Prostate gland (tissue), 2 donors: ENCODE measurements at regions not wholly inside any gene's neighbourhood (a gene's known extent, or its start where the extent isn't known, plus 50 kb on each side); places are given as distances from the start of the nearest gene placed in this dataset.
"Not testable (repeated sequence)": the region's sequence is repeated elsewhere in the genome, so short reads cannot be mapped to it uniquely, and the experiment has no call there.

Experiments used
- DNase-seq: peaks from one replicate; pipeline ENCODE4 v3.0.0-alpha.2; 2019; ENCODE audit warnings: low spot score
- H3K27ac ChIP-seq, 2 donors: fragments of 200-600 bp; sonication (generic); 2 replicates each; pipeline ENCODE4 v1.5.1; 2017 to 2019
- H3K27me3 ChIP-seq: fragments of 200-600 bp; sonication (generic); replicated peaks from 2 replicates; pipeline ENCODE4 v1.5.1; 2019; ENCODE audit not compliant: insufficient read depth
- H3K36me3 ChIP-seq, 2 donors: fragments of 200-600 bp; sonication (generic); 1 replicate in 1 of 2; 2 replicates in 1 of 2; pipeline versions ENCODE4 v1.5.1 to v1.8.1; 2017 to 2019
- H3K4me1 ChIP-seq: fragments of 200-600 bp; sonication (generic); replicated peaks from 2 replicates; pipeline ENCODE4 v1.5.1; 2019
- H3K4me3 ChIP-seq, 2 donors: fragments of 200-600 bp; sonication (generic); 2 replicates each; pipeline ENCODE4 v1.5.1; 2017 to 2019
- H3K9me3 ChIP-seq: fragments of 200-600 bp; sonication (generic); 2 replicates; pipeline ENCODE4 v1.5.1; 2017
- POLR2A ChIP-seq: fragments of 450-650 bp; IDR thresholded peaks from one replicate; pipeline ENCODE4 v1.6.1; 2016; ENCODE audit warnings: antibody characterized with exemption, mild to moderate bottlenecking
- POLR2AphosphoS5 ChIP-seq: sonication (generic); formaldehyde crosslinking; IDR thresholded peaks from one replicate; pipeline ENCODE4 v1.6.1; 2017; ENCODE audit warnings: antibody characterized with exemption
- WGBS: methylation state at CpG from one replicate; pipeline ENCODE4 v1.1.5; 2018; 5-methylcytosine and 5-hydroxymethylcytosine counted together
- intact Hi-C: fragments of 100-400 bp; cut with DNase I; formaldehyde crosslinking; loops from one replicate; pipeline ENCODE4 v1.14.2; 2022
- TF ChIP-seq, protein P1 (sequence below), 4 experiments: fragments of 200-600 bp in 2 of 4; fragments of 450-650 bp in 2 of 4; sonication (generic) in 2 of 4; IDR thresholded peaks; 1 replicate in 3 of 4; 2 replicates in 1 of 4; pipeline ENCODE4 v1.5.1; 2016 to 2019; ENCODE audit warnings: antibody characterized with exemption in 4 of 4, mild to moderate bottlenecking in 2 of 4, moderate library complexity in 2 of 4

DNA sequence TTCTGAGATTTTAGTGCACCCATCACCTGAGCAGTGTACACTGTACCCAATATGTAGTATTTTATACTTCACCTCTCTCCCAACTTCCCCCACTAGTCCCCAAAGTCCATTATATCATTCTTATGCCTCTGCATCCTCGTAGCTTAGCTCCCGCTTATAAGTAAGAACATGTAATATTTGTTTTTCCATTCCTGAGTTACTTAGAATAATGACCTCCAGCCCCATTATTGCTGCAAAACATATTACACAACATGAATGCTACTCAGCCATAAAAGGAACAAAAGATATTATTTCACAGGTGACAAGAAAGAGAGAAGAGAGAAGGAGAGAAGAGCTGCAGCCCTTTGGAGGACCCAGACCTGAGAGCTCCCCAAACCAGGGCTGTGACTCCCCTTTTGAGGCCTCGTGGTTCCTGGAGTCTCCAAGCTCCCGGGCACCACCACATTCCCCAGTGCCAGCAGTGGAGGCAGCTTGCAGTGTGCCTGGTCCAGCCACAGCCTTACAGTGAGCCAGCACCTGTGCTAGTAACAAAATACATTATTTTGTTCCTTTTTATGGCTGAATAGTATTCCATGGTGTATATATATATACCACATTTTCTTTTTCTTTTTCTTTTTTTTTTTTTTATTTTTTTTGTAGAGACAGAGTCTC is 194.5 kb upstream of the DAB2 start:
- DNase-seq, result no peak
- no peaks in the 10 kb centered on the region for H3K9me3 ChIP-seq
- H3K36me3 ChIP-seq, result no peaks in the 10 kb centered on the region
- H3K27me3 ChIP-seq, result no peaks in the 10 kb centered on the region
- no peak overlapping the region for H3K27ac ChIP-seq
- TF ChIP-seq POLR2A (no peak), POLR2AphosphoS5 (no peak)
- TF ChIP-seq, protein P1, sequence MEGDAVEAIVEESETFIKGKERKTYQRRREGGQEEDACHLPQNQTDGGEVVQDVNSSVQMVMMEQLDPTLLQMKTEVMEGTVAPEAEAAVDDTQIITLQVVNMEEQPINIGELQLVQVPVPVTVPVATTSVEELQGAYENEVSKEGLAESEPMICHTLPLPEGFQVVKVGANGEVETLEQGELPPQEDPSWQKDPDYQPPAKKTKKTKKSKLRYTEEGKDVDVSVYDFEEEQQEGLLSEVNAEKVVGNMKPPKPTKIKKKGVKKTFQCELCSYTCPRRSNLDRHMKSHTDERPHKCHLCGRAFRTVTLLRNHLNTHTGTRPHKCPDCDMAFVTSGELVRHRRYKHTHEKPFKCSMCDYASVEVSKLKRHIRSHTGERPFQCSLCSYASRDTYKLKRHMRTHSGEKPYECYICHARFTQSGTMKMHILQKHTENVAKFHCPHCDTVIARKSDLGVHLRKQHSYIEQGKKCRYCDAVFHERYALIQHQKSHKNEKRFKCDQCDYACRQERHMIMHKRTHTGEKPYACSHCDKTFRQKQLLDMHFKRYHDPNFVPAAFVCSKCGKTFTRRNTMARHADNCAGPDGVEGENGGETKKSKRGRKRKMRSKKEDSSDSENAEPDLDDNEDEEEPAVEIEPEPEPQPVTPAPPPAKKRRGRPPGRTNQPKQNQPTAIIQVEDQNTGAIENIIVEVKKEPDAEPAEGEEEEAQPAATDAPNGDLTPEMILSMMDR (IDR thresholded peaks at IDR 0.05), result no peak
- 70% methylated on average over 4 of the region's 4 CpGs for WGBS
- H3K4me3 ChIP-seq, result no peak overlapping the region
- intact Hi-C loops, result no loop called here
- no peaks in the 10 kb centered on the region for H3K4me1 ChIP-seq

DNA sequence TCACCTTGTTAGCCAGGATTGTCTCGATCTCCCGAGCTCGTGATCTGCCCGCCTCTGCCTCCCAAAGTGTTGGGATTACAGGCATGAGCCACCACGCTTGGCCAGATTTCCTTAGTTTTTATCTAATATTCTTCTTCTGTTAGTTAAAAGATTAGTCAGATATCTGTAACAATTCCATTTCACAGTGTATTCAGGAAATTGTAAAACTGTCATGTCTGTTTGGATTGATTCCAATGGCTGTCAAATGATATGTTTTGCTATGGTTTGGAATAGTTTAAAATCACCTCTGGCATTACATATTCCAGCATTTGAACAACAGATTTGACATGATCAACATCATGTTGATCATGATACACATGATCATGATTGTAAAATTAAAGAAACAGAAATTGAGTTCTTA is 193.6 kb upstream of the DAB2 start:
- Histone ChIP-seq H3K4me1 (no peaks in the 10 kb centered on the region), H3K9me3 (no peaks in the 10 kb centered on the region), H3K36me3 (no peaks in the 10 kb centered on the region), H3K4me3 (no peak overlapping the region), H3K27ac (no peak overlapping the region), H3K27me3 (no peaks in the 10 kb centered on the region)
- no peak for DNase-seq
- WGBS, result 59% methylated on average over 5 of the region's 5 CpGs
- intact Hi-C loops, result no loop called here
- TF ChIP-seq, protein P1 (IDR thresholded peaks at IDR 0.05), result no peak
- TF ChIP-seq POLR2AphosphoS5, result no peak

DNA sequence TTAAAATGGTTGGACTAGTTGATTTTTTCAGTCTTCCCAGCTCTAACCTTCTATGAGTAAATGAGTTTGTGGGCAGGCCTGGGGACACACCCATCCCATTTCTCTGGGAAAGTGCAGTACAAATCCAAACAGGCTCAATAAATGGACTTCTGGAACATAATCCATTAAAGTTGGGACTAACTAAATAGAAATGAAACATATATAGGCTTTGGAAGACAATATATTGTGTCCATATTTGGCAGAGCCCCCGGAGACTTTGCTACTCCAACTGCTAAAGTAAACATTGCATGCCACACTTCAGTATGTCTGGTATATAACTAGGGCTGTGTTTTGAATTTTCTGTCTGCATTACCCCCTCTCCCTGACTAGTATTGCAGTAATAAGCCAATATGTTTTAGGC is 191.4 kb upstream of the DAB2 start:
- Histone ChIP-seq H3K36me3 (no peaks in the 10 kb centered on the region), H3K9me3 (no peaks in the 10 kb centered on the region), H3K27me3 (no peaks in the 10 kb centered on the region), H3K4me3 (no peak overlapping the region), H3K27ac (no peak overlapping the region), H3K4me1 (no peaks in the 10 kb centered on the region)
- intact Hi-C loops, result no loop called here
- TF ChIP-seq POLR2AphosphoS5, result no peak
- no peak for DNase-seq
- WGBS, result 25% methylated on average over 1 of the region's 1 CpG

DNA sequence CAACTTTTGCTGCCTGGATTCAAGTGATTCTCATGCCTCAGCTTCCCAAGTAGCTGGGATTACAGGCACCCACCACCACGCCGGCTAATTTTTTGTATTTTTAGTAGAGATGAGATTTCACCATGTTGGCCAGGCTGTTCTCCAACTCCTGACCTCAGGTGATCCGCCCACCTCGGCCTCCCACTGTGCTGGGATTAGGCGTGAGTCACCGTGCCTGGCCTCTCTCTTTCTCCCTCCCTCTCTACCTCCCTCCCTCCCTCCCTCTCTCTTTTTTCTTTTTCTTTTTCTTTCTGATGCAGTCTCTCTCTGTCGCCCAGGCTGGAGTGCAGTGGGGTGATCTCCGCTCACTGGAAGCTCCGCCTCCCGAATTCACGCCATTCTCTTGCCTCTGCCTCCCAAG is 186.3 kb upstream of the DAB2 start:
- H3K36me3 ChIP-seq, H3K27me3 ChIP-seq, H3K9me3 ChIP-seq, intact Hi-C loops, H3K27ac ChIP-seq, DNase-seq, H3K4me1 ChIP-seq, H3K4me3 ChIP-seq: not testable (repeated sequence)
- 97% methylated on average over 11 of the region's 11 CpGs for WGBS

DNA sequence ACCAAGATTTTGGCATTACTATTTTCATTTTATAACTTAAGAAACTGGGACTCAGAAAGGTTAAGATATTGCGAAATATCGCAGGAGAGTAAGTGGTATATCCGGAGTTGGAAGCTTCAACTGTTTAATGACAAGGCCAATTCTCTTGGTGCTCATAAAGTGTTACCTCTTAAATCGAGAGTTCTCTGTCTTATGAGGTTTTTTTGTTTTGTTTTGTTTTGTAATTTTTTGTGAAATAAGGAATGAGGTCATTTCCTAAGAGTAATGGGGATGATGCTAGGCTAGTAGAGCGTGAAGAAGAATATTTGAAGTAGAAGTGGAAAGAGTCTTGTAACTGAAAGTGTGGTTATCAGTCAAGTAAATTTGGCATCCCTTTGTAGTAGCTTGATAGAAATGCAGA is 183.2 kb upstream of the DAB2 start:
- DNase-seq, result no peak
- intact Hi-C loops, result no loop called here
- Histone ChIP-seq H3K36me3 (no peaks in the 10 kb centered on the region), H3K4me3 (no peak overlapping the region), H3K27ac (no peak overlapping the region), H3K9me3 (no peaks in the 10 kb centered on the region), H3K27me3 (no peaks in the 10 kb centered on the region), H3K4me1 (no peaks in the 10 kb centered on the region)
- WGBS, result 75% methylated on average over 5 of the region's 5 CpGs
- no peak for TF ChIP-seq POLR2A
- TF ChIP-seq, protein P1 (IDR thresholded peaks at IDR 0.05), result no peak
- TF ChIP-seq POLR2AphosphoS5, result no peak

DNA sequence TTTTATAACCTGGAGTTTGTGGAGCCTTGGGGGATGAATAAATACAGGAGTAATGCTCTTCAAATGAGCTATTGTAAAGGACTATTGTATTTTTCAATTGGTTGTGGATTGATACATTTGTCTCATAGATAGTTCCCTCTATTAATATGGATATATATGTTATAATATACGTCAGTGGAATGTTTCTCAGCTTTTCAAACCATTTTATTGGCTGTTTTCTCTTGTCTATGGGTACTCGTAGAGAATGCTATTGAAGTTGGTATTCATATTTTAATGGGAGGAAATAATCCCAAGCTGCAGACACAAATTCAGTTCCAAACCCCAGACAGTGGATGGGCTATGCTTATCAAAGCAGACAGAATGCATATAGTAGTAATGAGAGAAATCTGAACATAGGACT is 181.8 kb upstream of the DAB2 start:
- TF ChIP-seq, protein P1 (IDR thresholded peaks at IDR 0.05), result no peak
- no peak for TF ChIP-seq POLR2A
- TF ChIP-seq POLR2AphosphoS5, result no peak
- Histone ChIP-seq H3K4me1 (no peaks in the 10 kb centered on the region), H3K36me3 (no peaks in the 10 kb centered on the region), H3K9me3 (no peaks in the 10 kb centered on the region), H3K4me3 (no peak overlapping the region), H3K27me3 (no peaks in the 10 kb centered on the region), H3K27ac (no peak overlapping the region)
- intact Hi-C loops, result no loop called here
- 80% methylated on average over 2 of the region's 2 CpGs for WGBS
- DNase-seq, result no peak
